ENCODE measurements at regions not wholly inside any gene's neighbourhood (a gene's known extent, or its start where the extent isn't known, plus 50 kb on each side); places are given as distances from the start of the nearest gene placed in this dataset.

GRCh38 chr4:138770818-138771217, 244.8 kb upstream of the NOCT start:
- no peak for DNase-seq (ENCODE audit: low read depth)
- TF ChIP-seq, protein P1, sequence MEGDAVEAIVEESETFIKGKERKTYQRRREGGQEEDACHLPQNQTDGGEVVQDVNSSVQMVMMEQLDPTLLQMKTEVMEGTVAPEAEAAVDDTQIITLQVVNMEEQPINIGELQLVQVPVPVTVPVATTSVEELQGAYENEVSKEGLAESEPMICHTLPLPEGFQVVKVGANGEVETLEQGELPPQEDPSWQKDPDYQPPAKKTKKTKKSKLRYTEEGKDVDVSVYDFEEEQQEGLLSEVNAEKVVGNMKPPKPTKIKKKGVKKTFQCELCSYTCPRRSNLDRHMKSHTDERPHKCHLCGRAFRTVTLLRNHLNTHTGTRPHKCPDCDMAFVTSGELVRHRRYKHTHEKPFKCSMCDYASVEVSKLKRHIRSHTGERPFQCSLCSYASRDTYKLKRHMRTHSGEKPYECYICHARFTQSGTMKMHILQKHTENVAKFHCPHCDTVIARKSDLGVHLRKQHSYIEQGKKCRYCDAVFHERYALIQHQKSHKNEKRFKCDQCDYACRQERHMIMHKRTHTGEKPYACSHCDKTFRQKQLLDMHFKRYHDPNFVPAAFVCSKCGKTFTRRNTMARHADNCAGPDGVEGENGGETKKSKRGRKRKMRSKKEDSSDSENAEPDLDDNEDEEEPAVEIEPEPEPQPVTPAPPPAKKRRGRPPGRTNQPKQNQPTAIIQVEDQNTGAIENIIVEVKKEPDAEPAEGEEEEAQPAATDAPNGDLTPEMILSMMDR (conservative IDR thresholded peaks at IDR 0.05; ENCODE audit: low read length) = no peak
- no peak overlapping the region for H3K4me3 ChIP-seq (ENCODE audit: low read length)

GRCh38 chr4:138766332-138766731, 249.2 kb upstream of the NOCT start:
- DNase-seq (ENCODE audit: low read depth) = no peak
- H3K4me3 ChIP-seq (ENCODE audit: low read length) = no peak overlapping the region
- TF ChIP-seq, protein P1 (conservative IDR thresholded peaks at IDR 0.05; ENCODE audit: low read length) = no peak

DNA sequence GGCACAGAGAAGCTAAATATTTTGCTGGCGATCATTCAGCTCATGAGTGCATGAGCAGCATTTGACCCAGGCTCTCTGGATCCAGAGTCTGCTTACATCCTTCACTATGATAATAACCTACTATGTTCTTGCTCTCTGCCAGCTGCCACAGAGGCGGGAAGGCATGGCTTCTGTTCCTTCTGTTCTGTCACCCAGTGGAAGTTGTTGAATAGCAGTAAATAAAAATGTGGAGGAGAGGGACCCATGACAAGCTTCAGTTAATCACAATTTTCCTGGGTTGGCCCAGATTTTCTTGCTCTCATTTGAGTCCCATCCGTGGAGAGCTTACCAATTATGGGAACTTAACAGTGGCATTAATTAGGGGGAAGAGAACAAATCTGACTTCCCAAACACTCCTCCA, 250.1 kb upstream of the NOCT start:
- no peak for DNase-seq (ENCODE audit: low read depth)
- H3K4me3 ChIP-seq (ENCODE audit: low read length) = no peak overlapping the region
- TF ChIP-seq, protein P1 (conservative IDR thresholded peaks at IDR 0.05; ENCODE audit: low read length) = no peak

- H3K4me3 ChIP-seq (ENCODE audit: low read length) = no peak overlapping the region
- TF ChIP-seq, protein P1 (conservative IDR thresholded peaks at IDR 0.05; ENCODE audit: low read length) = no peak
- peak; percentile 81 for DNase-seq (ENCODE audit: low read depth)
Observed at GRCh38 chr4:138761638-138762220, 253.9 kb upstream of the NOCT start.

GRCh38 chr4:138759554-138759902, 256.1 kb upstream of the NOCT start:
- no peak for DNase-seq (ENCODE audit: low read depth)

DNA sequence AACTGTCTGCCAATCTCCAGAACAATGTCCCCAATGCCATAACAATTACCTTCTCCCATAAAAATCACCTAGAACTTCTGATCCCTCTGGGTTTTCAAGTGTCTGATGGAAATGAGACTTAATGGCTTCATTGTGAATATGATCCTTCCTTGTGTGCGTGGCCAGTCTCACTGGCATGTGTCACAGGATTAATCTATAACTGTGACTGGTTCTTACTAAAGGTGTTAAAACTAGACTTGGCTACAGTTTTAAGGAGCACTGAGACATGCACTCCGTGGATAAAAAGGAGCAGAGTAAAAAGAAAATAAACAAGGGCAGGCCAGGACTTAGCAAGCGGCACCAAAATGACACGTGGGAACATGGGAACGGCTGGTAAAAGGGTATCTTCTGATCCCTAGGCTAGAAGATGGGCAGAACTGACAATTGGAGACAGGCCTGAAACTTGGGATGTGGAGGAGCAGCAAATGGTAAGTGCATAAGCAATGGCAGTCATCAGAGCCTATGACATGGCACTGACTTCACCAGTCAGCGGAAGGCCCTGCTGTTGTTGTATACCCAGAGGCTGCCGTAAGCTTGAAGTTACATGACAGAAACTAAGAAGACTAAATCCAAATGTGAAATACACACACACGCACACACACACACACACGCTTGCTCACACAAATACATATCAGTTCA, 256.6 kb upstream of the NOCT start:
- H3K4me3 ChIP-seq (ENCODE audit: low read length) = no peak overlapping the region
- DNase-seq (ENCODE audit: low read depth) = no peak
- TF ChIP-seq, protein P1 (conservative IDR thresholded peaks at IDR 0.05; ENCODE audit: low read length) = no peak

More at GRCh38 chr4:138759554-138759902, 256.1 kb upstream of the NOCT start:
- TF ChIP-seq, protein P1 (conservative IDR thresholded peaks at IDR 0.05; ENCODE audit: low read length) = no peak
- H3K4me3 ChIP-seq (ENCODE audit: low read length) = no peak overlapping the region

- no peak for DNase-seq (ENCODE audit: low read depth)
Observed at GRCh38 chr4:138758196-138758595, 257.4 kb upstream of the NOCT start.

More at GRCh38 chr4:138758196-138758595, 257.4 kb upstream of the NOCT start:
- no peak overlapping the region for H3K4me3 ChIP-seq (ENCODE audit: low read length)
- TF ChIP-seq, protein P1 (conservative IDR thresholded peaks at IDR 0.05; ENCODE audit: low read length) = no peak
